ENCODE measurements at regions not wholly inside any gene's neighbourhood (a gene's known extent, or its start where the extent isn't known, plus 50 kb on each side); places are given as distances from the start of the nearest gene placed in this dataset.

- no peak overlapping the region for H4K8ac ChIP-seq (ENCODE audit: extremely low read depth, insufficient read depth, low read length)
- FAIRE-seq = no peak
- H2AFZ ChIP-seq (ENCODE audit: low read length) = no peak overlapping the region
- ChIA-PET POLR2A (ENCODE audit: partially characterized antibody) (interaction anchor here (1.3 kb wide), 1 partner anchor 9 kb away, joined by 3 read pairs; no protein-coding TSS in a partner anchor), CTCF (ENCODE audit: partially characterized antibody) (interaction anchor here (0.7 to 1.9 kb wide), 5 partner anchors 29 to 1175 kb away, joined by 3 to 5 read pairs (median 4); no protein-coding TSS in a partner anchor)
- no peak overlapping the region for H2BK12ac ChIP-seq (ENCODE audit: low read depth, low read length)
- H3K23ac ChIP-seq (ENCODE audit: insufficient read length) = no peak overlapping the region
- H2BK15ac ChIP-seq (ENCODE audit: low read length) = no peak overlapping the region
- no peak overlapping the region for H3K14ac ChIP-seq (ENCODE audit: insufficient read length)
- H4K5ac ChIP-seq (ENCODE audit: insufficient read length, low read depth, low read length) = no peak overlapping the region
- no peak for TF ChIP-seq RXRA (IDR thresholded peaks at IDR 0.05; ENCODE audit: insufficient read depth, low read depth, low read length)
- H3K56ac ChIP-seq (replicated peaks; ENCODE audit: insufficient read length, low read depth, low read length) = no peak overlapping the region
- H3K4me1 ChIP-seq (replicated peaks in 1 of 4; ENCODE audit: control insufficient read depth in 3 of 4, insufficient read depth in 4 of 4, low read length in 3 of 4) = peaks cover 0 to 6% (median 3%) of the 10 kb centered on the region in 4 experiments; a peak in 2 of 7 replicates
- H2BK20ac ChIP-seq (ENCODE audit: low read length) = no peak overlapping the region
- H3K23me2 ChIP-seq (ENCODE audit: low read depth, low read length) = no peaks in the 10 kb centered on the region
- no peak overlapping the region for H4K91ac ChIP-seq (replicated peaks; ENCODE audit: insufficient read length, low read length)
- no peak overlapping the region for H3K9ac ChIP-seq (replicated peaks in 1 of 4; ENCODE audit: extremely low read depth in 1 of 4, low read depth in 3 of 4, low read length in 3 of 4)
- H3K27me3 ChIP-seq (replicated peaks in 1 of 4; ENCODE audit: control insufficient read depth in 3 of 4, extremely low read depth in 1 of 4, insufficient read depth in 3 of 4, low read length in 3 of 4) = peaks cover 0 to 3% (median 0%) of the 10 kb centered on the region in 4 experiments; a peak in 1 of 7 replicates
- DNase-seq (ENCODE audit: low read depth in 1 of 2, low spot score in 2 of 2) = no peak
- H2BK120ac ChIP-seq (replicated peaks; ENCODE audit: low read depth, low read length) = no peak overlapping the region
- no peaks in the 10 kb centered on the region for H4K20me1 ChIP-seq (replicated peaks in 1 of 2; ENCODE audit: control insufficient read depth in 1 of 2, insufficient read depth in 2 of 2, low read length in 2 of 2)
- H3K79me2 ChIP-seq (ENCODE audit: control insufficient read depth in 1 of 2, insufficient read depth in 2 of 2, low read length in 2 of 2) = no peaks in the 10 kb centered on the region
- no peaks in the 10 kb centered on the region for H3K79me1 ChIP-seq (ENCODE audit: low read depth, low read length)
- H3K27ac ChIP-seq (ENCODE audit: low read depth, low read length) = no peak overlapping the region
- WGBS, 2 experiments (ENCODE audit: extremely low coverage in 1 of 2, insufficient coverage in 1 of 2, insufficient read length in 1 of 2, insufficient replicate concordance in 2 of 2, low coverage in 1 of 2, low lambda C conversion rate in 2 of 2, missing lambda C conversion rate in 1 of 2) = 86% methylated on average over 4 of the region's 4 CpGs; no CpG with 5 or more reads in 1 of the 2 experiments
- H3K4me3 ChIP-seq (ENCODE audit: extremely low read depth in 1 of 4, insufficient read depth in 2 of 4, low read depth in 3 of 4, low read length in 4 of 4) = no peak overlapping the region
- H2AK5ac ChIP-seq (ENCODE audit: low read depth, low read length) = no peak overlapping the region
- H3K36me3 ChIP-seq (ENCODE audit: control insufficient read depth in 2 of 4, insufficient read depth in 4 of 4, low read length in 3 of 4) = no peaks in the 10 kb centered on the region
- H3K18ac ChIP-seq (ENCODE audit: extremely low read depth, low read length) = no peak overlapping the region
- H3K4ac ChIP-seq (replicated peaks; ENCODE audit: insufficient read length, low read depth, low read length) = no peak overlapping the region
- H3K4me2 ChIP-seq (ENCODE audit: insufficient read depth in 1 of 2, low read depth in 2 of 2, low read length in 2 of 2) = no peak overlapping the region
- no peak overlapping the region for H2BK5ac ChIP-seq (ENCODE audit: low read depth, low read length)
- no peaks in the 10 kb centered on the region for H3K9me3 ChIP-seq (ENCODE audit: insufficient read depth in 2 of 2, low read depth in 1 of 2, low read length in 1 of 2)
Measured at GRCh38 chr15:77827860-77828259, 195.1 kb upstream of the LINGO1 start.

All from H1 (cell line).